GM18861 (cell line): ENCODE measurements at regions not wholly inside any gene's neighbourhood (a gene's known extent, or its start where the extent isn't known, plus 50 kb on each side); places are given as distances from the start of the nearest gene placed in this dataset.

Experiments
- ATAC-seq: cut with Tn5 transposase; IDR thresholded peaks from one replicate; pipeline ENCODE4 v1.9.1; 2021; ENCODE audit not compliant: unreplicated experiment

DNA sequence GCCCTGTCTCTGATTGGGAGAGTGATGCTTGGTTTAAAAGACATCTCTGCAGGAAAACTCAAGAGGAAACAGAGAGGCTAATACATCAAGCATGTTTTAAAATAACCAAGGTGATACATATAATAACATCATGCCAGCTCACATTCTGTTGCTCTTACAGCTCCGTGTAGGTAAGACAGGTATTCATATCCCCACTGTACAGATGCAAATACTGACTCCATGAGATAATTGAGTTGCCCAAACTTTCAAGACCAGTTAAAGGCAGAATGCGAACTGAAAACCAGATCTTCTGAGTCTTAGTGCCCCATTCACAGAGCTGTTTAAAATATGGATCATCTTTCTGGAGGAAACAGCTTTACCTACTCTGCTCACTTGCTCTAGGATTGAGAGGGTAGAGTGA, 214.0 kb downstream of the PIK3R1 start:
- no peak for ATAC-seq

DNA sequence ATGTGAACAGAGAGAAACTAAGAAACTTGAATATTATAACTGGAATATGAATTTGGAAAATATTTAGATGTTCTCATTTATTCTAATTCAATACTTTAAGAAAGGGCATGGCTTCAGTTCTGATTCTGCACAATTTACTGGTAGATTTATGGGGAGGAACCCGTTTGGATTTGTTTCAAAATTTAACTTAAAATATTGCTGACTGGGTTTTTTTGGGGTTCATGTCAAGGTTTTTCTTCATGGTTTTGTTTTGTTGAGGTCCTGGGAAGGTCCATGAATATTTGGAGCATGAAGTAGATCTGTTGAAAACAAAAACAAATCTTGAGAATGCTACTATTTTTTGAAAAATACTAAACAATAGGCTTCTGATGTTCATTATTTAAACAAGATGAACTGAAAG, 214.7 kb downstream of the PIK3R1 start:
- no peak for ATAC-seq

DNA sequence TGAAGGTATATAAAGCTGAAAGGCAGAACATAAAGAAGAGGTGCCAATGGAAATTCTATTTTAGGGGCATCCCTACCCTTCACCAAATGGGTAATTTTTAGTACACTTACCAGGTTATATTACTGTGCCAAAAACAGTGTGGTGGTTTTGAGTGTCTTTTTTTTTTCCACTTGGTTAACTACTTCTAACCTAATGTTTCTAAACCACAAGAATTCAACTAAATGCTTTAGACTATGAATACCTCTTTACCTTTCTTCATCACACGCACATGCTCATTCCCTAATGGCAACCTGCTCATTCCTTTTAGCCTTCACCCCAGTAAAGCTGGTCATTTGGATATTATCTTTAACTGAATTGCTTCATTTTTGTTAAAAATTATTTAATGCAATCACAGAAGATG, 215.6 kb downstream of the PIK3R1 start:
- ATAC-seq: no peak

DNA sequence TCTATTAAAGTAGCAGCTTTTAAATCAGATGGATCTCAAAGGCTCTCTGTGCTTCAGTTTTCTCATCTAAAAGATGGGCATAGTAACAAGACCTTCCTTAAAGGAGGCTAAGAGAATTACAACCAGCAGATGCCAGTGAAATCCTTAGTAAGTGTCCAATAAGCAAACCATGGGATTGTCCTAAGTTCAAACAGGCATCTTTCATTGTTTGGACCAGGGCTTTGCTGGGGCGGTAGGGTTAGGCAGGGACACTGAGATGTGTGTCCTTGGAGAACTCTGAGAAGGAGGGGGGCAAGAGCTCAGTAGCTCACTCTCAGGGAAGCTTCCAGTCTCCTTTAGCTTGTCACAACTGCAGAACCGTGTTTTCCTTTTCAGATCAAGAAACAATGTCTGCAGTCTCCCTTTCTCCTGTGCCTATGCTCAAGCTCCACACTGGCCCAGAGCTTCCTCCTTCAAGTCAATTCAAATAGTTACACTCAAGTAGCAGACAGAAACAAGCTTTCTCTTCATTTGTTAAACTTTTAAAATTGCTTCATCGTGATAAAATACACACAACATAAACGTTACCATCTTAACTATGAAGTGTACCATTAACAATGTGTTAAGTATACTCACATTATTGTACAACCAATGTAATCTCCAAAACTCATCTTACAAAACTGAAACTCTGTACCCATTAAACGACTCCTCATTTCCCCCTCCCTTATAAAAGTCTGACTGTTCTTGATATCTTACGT, 216.2 kb downstream of the PIK3R1 start:
- no peak for ATAC-seq

DNA sequence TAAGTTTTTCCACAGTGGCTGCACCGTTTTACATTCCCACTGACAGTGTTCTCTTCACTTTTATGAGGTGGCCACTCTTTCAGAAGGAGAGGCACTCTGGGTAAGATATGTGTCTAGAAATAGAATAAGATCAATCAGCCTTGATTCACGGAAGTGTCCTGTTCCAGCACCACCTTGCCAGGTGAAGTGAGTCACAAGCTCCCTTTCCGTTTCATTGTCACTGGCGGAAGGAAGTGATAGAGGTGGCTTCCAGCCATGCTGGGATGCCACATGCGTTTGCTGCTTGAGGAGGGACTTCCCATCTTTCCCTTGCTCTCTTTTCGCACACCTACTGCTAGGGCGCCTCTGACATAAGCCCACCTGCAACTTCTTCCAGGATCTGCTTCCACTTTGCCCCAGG, 217.1 kb downstream of the PIK3R1 start:
- ATAC-seq: no peak

DNA sequence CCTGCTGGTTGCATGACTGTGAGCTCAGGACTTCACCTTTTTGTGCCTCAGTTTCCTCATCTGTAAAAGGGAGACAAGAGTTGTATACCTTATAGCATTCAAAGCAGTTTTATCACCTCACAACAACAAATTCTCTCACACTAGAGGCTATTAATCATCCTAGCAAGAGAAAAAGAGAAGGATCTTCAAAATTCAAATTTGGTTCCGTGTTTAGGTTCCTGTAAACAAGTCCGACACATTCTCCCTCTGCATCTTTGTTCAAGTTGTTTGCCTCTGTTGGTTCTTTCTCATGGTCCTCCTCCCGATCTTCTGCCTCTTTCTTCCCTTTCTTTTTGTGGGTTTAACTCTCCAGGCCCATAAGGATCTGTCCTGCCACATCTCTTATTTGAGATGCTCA, 218.0 kb downstream of the PIK3R1 start:
- no peak for ATAC-seq

DNA sequence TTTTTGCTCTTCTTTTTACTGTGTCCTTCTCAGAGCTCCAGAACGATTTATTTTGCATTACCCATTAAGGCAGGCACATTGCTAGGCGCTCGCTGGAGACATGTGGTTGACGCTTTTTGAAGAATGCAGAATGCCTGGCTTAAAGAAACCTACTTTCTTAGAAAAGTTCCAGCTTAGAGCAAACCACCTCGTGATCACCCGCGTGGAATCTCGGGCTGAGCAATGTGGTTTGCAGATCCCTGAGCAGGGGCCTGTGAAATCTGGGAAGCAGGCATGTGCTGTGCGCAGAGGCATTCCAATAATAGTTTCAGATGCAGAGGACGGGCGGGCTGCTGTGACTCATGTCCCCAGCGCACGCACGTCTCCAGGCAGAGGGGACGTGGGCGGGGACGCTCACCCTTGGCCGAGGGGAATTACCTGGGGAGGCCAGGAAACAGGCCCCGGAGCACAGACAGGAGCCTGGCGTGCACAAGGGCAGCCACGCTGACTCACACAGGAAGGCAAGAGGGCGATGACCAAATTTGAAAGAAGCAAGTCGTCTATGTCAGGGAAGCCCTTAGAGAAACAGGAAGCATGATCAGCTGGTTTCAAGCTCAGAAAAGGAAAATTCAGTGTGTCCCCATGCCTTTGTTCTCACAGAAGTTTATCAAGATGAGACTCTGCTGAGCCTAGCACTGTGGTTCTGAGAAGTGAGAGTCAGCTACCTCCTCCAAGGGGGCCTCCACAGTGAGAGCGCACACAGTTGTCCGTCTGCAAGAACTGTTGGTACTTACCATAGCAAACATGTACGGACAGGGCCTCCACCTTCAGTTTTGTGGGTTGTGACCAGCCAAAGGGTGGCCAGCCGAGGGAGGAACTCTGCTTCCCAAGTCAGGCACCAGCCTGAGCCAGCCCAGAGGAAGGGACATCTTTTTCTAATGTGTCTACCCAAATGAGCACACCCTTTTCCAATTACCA, 218.6 kb downstream of the PIK3R1 start:
- ATAC-seq: peak; percentile 93

DNA sequence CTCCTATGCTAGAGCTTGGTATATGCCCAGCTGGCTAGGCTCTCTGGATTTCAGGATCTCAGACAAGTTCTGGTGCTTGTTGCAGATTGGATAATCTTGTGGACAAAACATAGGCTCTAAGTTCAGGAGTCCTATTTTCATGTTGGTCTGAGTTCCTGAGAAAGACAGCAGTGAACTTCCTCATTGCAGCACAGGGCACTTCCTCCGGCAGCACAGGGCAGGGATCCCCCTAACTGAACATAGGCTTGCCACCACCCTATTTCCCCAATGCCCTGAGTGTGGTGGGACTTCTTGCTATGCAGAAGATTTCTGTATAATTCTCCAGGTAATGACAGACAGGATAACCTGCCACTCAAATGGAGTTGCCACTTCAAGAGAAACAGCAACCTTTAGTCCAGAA, 220.1 kb downstream of the PIK3R1 start:
- ATAC-seq: no peak

DNA sequence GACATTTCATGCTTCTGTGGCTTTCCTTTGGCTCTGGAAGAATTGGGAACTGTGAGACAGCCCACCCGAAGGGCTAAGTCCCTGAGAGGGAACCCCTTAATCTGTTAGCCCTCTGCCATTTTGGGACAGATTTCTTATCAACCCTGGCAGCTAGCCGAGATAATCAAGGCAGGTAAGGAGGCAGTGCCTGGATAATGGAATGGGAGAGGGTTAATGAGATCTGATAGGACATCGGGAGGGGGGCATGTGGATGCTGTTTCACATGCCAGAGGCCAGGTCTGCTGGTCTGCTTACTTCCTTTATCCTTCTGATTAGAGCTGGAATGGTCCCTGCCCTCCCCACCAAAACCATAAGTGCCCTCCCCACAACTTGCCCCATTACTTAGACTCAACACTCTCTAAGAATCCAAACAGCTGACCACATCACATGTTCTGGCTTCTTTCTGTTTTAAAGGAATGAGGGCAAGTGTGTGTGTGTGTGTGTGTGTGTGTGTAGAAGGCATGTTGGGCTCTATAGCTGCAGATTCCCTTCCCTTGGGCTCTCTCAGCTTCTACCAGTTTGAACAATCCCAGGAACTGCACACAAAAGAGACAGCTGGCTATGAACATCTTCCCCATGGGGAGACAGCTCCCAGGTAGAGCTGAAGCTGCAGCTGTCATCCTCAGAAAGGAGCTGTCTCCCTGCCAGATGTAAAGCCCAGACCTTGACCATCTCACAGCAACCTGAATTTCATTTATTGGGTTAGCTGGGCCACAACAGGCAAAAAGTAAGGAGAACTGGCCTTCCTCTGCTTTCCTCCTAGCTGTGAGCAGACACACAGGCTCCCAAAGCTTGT, 221.3 kb downstream of the PIK3R1 start:
- ATAC-seq: no peak

DNA sequence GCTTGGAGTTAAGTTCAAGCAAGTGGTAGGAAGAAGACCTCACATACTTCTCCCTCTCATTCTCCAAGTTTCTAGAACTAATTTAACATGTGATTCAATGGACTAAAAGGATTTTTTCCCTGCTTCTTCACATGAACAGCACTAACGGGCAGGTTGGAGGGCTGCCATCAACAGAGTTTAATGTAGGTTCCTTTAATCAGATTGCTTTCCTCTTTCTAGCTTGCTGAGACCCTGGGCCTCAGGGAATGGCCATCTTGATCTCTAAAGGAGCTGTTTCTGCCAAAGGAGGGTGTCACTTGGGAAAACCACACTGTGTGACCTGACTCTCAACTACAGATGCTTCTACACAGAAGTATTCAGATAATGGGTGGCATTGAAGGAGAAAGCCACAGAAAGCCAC, 223.3 kb downstream of the PIK3R1 start:
- no peak for ATAC-seq

DNA sequence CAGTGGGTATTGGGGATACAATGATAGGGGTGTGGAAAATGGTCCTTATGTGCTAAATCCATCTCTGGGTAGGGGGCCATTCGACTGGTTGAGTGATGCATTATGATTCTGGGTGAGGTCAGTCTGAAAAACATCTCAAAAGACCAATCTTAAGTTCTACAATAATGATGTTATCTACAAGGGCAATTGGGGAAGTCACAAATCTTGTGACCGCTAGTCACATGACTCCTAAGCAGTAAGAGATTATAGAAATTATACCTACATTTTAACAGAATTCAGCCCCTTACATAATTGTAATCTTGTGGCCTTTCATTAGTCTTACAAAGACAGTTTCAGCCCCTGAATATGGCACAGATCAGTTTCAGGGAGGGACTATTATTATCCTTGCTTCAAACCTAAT, 224.7 kb downstream of the PIK3R1 start:
- no peak for ATAC-seq

DNA sequence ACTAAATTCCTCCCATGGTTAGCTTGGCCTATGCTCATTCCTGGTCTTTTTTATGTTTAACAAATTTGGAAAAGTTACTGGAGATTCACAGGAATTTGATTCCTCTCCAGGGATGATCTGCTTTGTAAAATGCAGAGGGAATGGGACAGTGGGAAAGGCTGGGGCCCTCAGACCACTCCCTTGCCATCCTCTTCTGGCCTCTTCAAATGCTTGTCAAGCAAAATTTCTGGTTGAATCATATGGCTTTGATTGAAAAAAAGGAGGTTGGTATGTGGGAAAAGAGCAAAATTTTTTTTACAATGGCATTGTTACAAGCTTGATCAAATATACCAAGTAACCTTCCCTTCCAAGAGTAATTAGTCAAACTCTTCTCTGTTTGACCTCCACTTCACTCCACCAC, 225.1 kb downstream of the PIK3R1 start:
- no peak for ATAC-seq

DNA sequence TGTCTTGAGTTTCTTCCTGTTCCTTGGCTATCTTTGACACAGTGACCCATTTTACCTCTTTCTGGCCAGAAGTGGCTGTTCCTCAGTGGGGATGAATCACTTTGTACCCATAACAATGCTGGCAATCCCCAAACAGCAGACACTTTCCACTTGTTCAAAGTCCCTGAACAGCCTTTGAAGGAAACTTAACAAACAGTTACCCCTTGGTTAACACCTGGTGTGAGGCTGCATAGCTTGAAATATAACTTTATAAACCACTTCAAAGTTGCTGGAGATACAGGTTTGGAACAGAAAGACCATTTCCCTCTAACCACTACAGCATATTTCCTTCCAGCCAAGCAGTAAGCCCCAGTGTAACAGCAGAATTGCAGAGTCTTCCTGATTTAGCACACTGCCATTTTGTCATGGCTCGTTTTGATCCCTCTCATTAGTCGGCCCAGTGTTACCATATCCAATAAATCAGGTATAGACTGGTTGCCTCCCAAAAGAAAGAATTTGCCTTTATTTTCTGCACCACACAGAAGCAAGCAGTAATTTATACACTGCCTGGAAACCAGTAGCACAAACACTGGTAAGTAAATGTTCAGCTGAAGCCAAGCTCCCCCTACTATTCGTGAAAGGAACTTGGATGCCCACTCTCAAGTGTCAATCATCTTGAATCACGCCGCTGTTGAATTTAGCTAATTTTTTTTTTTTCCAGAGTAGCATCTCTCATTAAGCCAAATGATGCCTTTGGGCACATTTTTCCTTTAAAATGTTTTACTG, 225.9 kb downstream of the PIK3R1 start:
- ATAC-seq: no peak

DNA sequence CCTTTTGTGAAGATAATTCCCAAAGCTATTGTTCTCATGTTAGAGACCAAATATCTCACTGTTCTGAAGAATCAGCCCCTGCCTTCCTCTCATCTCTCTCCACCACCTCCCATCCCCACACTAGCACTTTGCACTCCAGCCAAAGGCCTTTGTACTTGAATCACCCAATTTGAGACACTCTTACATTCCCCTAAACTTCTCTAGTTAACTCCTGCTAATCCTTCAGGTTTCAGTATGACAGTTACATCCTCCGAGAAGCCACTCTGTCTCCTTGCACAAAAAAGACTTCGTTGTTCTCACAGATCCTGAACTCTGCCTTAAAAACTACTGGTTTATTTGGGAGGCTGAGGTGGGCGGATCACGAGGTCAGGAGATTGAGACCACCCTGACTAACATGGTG, 227.5 kb downstream of the PIK3R1 start:
- peak; percentile 32 for ATAC-seq

DNA sequence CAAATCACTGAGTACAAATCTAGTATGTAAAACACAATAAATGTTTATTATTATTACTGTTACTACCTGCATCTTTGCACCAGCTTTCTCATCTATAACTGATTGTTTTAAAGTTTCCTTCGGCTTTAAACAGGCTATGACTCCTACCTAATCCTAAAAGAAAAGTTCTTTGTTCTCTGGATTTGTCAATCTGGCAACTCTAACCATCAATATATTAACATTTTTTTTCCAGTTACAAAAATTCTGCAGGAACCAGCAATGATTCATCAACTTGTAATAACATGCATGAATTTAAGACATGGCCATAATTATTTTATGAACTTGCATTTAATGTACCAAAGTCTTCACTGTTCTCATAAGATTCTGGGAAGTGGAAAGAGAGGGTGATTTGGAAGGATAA, 228.5 kb downstream of the PIK3R1 start:
- no peak for ATAC-seq

DNA sequence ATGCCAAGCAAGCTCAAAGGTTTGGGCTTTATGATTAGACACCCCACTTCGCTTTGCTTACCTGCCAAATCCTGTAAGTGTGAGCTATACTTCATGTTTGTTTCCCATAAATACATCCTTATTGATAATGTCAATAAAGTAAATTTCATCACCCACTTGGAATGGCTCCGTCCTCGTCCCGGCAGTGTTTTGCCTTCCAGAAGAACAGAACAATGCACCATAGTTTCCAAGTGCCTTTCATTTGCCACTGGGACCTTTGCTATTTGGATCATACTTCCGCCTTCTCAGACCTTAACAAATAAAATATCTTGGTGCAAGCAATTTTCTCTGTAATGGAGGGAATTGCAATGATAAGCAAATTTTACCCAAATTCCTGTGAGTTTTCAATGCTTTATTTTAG, 229.3 kb downstream of the PIK3R1 start:
- ATAC-seq: no peak

DNA sequence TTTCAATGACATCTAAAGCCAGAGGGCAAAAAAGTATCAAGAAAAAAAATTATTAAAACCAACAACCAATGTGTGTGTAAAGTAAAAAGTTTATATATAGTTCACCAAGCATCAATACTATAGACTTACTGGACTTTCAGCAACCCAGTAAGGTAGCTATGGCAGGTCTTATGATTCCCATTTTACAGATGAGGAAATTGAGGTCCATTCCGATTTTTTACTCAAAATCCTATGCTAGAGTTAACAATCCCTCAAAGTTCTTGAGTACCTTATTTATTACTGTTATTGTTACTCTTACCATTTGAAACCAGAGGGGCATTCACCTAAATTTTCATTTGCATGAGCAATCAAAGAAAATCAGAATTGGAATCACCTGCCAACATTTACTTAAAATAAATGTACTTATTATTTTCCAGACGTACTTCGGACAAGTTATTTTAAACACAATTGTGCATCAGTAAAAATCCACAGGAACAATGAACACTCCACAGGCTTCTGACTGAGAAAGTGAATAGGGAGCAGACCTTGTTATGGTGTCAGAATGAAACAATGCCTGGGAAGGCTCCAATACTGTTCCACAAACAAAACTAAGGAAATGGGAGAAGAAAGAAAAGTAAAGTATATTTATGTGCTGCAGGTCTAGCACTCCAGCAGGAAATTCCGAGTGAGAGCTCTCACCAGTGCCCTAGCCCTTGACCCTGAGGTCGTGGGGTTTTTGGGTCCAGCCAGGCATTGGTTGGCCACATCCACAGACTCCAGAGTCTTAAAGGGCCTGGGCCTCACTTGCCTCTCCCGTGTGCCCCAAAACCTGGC, 229.9 kb downstream of the PIK3R1 start:
- ATAC-seq: no peak

DNA sequence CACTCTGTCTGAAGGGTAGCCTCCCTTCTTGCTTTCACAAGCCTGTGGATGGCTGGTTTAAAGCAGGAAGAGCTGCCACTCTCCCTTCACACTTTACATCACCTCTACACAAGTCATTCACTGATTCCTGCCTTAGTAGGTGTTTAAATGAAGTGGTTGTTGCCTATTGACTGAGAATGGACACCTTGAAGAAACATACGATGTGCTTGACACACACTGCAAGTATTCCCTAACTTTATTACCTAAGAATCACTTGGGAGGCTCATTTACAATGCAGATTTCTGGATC, 230.5 kb downstream of the PIK3R1 start:
- ATAC-seq: no peak

DNA sequence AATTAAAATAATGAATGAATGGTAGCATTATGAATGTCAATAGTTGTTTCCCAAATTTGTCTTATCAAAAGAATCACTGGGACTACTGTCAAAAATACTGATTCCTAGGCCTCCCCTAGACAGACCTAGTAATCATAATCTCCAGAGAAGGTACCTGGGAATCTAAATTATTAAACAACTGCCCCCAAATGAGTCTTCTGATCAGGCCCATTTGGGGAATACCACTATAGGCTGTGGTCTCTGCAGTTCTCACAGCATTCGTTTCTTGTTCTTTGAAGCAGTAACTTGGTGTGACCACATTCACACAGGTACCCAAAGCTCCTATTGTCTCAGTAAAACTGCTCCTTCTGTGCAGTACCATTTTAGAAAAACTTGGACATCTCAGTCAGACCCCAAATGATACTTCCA, 230.9 kb downstream of the PIK3R1 start:
- ATAC-seq: peak; percentile 77
